ENCODE measurements at regions not wholly inside any gene's neighbourhood (a gene's known extent, or its start where the extent isn't known, plus 50 kb on each side); places are given as distances from the start of the nearest gene placed in this dataset.
"Not testable (repeated sequence)": the region's sequence is repeated elsewhere in the genome, so short reads cannot be mapped to it uniquely, and the experiment has no call there.

DNA sequence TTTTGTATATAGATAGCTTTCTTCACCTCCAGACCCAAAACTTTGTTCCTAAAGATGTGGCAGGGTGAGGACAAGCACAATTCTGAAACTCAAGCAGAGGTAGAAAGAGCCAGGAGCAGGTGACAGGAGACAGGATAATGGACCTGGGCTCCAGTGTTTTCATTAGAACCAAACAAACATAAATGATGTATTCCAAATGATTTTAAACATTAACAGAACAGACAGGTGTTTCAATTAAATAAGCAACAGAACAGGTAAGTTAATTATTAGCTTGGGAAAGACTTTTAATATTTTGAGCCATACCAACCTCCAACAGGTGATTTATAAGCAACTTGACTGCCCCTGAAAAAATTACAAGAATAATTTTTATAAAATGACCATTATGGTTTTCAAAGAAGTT is 459.4 kb upstream of the LCORL start:
- DNase-seq = no peak

DNA sequence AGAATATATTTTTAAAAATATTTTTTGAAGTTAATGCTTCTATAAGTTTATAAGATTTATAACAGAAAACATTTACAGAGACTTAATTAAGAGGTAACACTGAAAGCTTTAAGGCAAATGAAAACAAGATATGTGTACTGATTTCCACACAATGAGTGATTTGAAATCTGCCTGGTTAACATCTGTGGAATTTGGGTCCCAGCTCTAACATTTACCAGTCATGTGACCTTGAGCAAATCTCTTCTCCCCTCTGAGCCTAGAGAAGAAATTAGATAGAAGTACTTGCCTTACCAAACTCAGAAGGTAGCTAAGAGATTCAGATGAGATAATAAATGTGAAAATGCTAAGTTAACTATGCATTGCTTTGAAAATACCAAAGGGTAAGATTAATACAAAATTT is 458.8 kb upstream of the LCORL start:
- DNase-seq = no peak

DNA sequence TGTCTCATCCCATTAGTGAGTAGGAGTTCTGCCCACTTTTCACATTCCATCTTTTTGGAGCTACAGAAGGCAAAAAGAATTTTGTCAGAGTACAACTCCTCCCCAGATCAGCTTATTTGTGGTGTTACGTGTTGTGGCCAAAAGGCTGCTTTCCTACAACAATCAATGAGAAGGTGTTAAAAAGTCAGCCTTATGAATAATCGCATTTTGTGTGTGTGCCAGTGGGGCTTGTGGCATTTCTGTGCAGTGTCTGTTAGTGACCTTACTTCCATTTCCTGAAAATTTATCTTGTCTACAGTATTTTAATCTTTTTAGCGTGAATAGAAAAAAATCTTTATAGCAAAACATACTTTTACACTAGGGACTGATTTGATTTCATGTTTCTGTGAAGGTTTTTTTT is 458.3 kb upstream of the LCORL start:
- no peak for DNase-seq

DNA sequence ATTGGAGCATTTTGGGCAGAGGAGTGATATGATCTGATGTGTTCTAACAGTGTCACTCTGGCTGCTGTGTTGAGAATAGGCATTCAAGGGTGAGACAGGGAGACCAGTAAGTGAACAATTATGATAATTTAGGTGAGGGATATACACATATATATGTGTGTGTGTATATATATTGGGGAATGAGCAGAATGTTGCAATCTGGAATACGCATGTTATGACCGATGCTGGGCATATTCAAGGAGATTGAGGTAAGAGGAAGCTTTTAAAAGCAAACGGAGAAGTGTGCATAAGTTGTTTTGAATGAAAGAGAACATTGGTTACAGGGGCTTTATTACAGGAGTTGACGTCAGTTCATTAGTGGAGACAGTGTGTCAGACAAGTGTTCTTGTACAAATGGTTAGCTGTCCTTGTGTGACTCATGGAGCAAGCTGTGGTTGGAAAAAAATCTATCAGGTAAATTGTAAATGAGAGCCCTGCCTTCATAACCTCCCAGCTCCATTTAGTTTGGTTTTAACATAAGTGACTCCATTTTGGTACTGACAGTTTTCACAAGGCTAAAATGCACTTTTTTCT is 442.5 kb upstream of the LCORL start:
- no peak for DNase-seq

DNA sequence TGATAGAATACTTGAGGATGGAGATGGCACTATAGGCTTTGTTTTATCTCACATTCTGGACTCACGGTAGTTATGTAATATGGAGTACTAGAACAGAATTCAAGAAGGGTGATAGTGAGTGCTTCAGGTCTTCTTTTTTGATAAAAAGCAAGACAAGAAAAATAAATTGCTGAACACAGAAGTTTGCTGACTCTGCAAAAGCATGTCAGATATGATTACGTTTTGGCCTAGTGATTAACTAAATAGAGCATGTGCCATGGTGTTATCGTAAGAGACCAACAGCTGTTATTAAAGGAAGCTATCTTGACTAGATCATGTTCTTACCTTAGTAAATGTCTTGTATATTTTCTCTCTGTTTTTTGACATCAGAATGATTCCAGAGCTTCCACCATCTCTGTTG is 436.9 kb upstream of the LCORL start:
- no peak for DNase-seq

DNA sequence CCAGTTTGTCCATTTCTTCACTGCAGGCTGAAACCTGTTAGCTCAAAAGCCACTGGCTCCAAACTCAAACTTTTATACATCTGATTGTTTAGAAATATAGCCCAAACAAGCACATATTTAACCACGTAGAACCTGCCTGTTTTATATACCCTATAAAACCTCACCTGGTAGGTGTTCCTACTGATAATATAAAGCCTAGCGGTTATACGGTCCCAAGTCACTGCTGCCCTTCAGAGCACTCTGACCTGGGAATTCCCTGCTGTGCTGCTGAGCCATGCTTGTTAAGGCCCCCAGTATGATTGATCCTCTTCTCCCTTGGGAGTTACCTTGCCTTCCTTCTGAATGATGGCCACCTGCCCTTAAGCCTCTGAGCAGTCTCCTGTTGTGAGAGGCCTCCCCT is 432.8 kb upstream of the LCORL start:
- no peak for DNase-seq

DNA sequence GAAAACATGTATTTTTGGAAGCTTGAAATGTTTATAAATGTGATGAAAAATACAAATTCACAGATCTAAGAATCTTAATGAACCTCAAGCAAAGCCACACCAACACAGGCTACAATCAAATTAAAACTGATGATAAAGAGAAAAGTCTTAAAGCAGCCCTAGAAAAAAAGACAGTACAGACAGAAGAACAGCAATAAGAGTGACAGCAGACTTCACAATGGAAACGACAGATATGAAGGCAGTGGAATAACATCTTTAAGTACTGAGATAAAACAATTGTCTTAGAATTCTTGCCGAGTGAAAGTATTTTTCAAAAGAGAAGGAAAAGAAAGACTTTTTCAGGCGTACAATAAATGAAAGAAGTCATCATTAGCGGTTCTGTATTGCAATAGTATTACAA is 423.6 kb upstream of the LCORL start:
- DNase-seq = no peak

DNA sequence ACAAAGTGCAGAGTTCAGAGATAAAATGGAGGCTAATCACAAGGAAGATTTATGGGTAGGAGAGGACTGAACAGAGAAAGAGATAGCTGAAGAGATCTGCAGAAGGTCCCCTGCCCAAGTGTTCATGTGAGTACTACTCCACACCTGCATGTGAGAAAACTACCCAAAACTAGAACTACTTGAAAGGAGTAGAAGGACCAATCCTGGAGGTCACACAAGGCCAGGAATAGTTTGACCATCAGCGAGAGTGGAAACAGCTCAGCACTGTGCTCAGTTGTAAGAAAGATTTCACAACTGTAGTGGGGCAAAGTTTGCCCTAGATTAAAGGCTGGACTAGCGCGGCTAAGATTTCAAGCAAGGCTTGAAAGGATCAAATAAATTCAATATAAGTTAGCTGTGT is 422.7 kb upstream of the LCORL start:
- DNase-seq = no peak

DNA sequence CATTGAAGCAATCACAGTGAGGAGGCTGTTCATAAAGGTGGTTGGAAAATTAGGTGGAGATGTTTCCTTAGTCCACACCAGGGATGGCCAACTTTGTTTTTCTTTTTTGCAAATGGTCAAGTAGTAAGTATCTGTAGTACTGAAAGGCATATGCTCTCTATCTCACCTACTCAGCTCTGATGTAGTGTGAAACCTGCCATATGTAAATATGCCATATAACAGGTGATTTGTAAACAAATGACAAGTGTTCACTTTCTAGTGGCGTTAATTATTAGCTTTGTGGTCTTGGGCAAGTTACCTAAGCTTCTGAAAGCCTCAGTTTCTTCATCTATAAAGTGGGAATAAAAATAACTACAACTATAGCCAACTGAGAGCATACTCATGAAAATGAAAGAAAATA is 421.4 kb upstream of the LCORL start:
- no peak for DNase-seq

DNA sequence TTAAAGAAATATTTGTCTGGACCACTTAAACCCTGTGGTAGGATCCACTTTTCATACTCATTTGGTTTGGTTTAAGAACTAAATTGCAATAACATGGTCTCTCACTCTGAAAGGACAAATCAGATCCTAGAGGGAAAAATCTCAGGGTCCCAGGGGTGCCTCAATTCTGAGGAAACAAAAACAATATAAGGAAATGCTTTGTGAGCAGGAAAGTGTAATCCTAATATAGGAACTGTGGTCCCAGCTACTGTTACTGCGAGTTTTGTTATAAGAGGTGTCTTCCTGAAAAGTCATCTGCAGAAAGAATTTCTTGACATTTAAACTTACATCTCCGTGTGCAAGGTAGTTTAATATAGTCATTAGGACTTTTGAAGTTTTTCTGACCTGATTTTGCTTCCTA is 420.1 kb upstream of the LCORL start:
- no peak for DNase-seq

DNA sequence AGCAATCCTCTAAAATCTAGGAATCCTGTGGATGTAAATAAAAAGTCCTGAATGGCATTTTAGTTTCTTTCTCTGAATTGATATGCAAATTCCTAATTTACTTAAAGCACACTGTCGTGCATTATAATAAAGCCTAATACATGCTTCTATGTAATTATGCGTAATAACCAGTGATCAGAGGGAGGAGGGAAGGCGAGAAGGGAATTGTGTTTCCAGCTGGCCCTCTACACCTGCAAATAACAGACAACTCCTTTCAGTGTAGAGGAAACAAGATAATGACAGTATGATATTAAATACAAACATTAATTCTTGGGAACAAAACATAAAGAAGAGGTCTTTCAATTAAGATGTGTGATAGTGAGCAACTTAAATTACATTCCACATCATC is 419.6 kb upstream of the LCORL start:
- DNase-seq = no peak

DNA sequence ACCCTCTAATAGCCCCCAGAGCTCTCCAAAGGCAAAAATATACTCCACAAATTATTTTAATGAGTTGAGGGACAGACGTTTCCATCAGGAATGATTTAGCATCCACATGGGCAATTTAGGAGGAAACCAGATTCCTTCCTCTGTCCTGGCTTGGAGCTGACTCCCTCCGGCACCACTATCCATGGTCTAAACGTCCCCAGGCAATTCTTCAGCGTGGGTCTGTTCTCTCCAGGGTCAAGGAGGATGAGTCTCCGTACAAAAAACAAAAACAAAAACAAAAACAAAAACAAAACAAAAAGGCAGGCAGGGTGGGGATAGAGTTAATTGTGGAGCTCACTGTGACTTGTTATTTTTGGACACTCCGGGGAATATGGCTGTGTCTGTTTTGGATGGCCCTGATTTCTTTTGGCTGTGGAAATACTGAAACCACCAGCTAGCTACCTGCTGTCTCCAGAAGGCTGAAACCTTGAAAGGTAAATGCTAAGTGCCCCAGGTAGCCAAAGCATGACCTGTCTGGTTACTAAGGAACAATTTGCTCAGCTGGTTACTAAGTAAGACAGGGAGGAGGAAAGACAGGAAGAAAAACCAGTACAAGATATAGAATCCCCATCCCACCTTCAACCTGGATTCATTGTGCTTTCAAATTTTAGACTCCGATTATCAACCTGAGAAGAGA is 419.1 kb upstream of the LCORL start:
- DNase-seq = no peak

DNA sequence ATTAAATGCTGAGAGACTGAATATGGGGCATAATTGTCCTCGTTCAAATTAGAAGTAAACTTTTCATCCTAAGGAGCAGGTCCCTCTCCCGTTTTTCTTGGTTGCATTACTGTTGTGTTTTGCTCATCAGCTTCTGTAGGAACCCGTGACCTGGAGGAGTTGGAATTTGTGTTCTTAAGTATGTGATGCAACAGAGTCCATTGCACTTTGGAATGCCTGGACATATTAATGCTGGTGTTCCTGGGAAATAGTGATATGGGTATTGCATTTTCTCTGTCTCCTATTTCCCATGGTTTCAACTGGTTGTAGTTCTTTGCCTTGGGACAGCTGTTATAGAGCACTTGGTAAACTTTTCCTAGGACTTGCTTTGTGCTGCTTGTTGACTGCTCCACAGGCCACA is 417.8 kb upstream of the LCORL start:
- DNase-seq = no peak

DNA sequence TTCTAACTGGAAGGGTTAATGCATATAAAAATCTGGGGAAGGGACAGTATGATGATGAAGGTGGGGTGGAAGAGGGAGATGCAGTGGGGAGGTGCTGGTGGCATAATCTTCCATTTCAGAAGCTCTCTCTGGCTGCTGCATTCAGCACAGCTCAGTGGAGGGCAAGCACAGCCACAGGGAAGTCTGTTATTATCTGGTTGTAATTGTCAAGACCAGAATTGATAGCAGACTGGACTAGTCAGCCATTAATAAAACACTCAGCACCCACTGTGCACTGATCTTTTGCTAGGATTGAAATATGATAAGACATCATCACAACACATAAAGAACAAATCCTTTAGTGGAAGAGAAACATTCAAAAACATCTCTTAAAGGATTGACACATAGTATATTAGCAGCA is 414.2 kb upstream of the LCORL start:
- DNase-seq = no peak

DNA sequence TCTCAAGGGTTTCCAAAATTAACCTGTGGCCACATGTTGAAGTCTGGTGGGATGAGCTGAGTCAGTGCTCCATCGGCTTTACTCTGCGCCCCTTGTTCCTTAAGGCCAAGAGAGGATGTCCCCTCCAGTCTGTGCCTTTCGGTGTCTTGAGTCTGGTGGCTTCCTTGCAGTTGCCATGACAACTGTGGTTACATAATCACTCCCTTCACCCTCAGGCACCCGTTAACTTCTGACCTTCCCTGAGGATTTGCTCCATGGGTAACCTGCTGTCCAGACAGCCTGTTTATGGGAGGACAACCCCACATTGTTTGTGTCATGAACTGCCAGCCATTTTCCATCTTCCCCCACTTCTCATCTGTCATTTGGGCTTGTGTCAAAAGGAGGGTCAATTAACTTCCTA is 401.1 kb upstream of the LCORL start:
- DNase-seq = no peak

DNA sequence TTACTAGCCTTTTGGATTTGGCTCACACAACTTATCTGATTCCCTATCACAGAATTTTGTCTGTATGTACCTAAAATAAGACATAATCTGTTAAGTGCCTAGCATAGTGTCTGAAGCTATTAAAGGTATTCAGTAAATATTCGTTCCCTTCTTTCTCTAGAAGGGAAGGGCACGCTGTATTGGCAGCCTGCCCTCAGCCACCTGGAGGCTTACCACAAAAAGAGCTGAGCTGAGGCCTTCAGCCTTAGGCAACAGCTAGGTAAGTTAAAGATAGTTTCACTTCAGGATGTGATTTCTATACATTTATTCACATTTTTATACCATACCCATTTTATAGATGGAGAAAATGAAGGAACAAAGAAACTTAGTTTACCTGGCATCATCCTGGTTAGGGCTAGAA is 400.0 kb upstream of the LCORL start:
- no peak for DNase-seq

DNA sequence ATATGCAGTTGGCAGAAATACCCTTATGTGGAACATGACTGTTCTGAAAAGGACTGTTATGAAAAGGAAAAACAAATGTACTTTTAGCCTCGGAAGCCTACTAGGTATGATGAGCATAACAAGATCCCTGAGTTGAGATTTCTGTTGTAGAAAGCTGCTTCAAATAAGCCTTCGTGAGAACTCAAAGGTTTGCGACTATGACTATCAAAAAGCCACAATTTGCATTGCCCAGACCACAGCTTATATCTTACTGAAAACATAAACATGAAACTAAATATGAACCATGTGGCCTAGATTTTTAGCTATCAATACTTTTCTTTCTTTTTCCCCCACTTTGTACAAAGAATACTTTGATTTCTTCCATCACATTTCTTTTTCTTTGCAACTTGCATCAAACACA is 398.2 kb upstream of the LCORL start:
- no peak for DNase-seq

DNA sequence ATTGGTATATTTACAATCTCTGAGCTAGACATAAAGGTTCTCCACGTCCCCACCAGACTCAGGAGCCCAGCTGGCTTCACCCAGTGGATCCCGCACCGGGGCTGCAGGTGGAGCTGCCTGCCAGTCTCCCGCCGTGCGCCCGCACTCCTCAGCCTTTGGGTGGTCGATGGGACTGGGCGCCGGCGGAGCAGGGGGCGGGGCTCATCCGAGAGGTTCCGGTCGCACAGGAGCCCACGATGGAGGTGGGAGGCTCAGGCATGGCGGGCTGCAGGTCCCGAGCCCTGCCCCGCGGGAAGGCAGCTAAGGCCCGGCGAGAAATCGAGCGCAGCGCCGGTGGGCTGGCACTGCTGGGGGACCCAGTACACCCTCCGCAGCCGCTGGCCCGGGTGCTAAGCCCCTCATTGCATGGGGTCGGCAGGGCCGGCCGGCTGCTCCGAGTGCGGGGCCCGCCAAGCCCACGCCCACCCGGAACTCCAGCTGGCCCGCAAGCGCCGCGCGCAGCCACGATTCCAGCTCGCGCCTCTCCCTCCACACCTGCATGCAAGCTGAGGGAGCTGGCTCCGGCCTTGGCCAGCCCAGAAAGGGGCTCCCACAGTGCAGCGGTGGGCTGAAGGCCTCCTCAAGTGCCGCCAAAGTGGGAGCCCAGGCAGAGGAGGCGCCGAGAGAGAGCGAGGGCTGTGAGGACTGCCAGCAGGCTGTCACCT is 396.8 kb upstream of the LCORL start:
- not testable (repeated sequence) for DNase-seq

DNA sequence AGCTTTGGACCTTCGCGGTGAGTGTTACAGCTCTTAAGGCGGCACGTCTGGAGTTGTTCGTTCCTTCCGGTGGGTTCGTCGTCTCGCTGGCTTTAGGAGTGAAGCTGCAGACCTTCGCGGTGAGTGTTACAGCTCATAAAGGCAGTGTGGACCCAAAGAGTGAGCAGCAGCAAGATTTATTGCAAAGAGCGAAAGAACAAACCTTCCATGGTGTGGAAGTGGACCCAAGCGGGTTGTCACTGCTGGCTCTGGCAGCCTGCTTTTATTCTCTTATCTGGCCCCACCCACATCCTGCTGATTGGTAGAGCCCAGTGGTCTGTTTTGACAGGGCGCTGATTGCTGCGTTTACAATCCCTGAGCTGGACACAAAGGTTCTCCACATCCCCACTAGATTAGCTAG is 396.1 kb upstream of the LCORL start:
- DNase-seq = not testable (repeated sequence)

DNA sequence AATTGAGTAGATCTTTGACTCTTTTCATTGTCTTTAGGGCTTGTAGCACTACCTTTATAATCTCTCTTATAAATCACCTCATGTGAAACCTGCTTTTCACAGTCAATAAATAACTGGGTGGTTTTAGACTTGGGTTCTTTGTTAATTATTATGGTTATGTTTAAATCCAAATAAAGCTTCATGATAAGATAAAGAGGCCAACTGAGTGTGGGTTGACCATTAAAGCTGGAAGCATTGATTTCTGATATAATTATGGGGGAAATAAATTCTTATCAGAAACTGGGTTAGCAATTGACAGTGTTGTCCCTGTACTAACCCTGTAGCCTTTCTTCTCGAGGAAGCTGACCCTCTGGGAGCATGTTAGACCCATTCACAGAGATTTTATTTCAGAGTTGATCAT is 384.7 kb upstream of the LCORL start:
- DNase-seq = no peak

DNA sequence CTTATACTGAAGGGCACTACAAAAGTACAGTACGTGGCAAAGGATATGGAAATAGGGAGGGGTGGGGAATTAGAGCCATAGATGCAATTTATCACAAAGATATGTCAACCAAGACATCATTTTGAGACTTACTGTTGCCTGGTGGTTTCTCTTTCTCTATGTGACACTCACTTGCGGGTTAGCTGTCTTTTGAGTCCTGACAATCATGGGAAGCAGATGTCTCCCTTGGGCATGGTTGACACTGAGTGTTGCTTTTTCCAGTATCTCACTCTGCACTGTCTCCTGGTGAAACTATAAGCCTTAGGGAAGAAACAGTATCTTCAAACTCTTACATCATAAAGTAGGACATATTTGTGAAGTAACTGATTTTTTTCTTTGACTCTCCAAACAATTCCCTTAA is 383.5 kb upstream of the LCORL start:
- no peak for DNase-seq

DNA sequence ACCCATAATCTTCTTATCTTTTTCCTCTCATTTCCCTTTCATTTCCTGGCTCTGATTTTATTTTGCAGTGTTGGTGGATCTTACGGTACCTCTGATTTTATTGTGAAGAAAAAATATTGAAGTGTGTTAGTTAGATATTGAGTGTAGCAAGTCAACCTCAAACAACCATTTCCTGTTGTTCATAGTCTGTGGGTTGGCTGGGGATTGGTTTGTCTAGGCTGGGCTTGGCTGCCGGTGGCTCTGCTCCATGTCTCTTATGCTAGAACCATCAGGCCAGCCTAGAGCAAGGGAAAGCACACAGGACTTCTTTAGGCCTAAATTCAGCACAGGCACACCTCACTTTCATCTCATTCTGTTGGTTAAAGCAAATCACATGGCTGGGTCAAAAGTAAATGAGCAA is 383.1 kb upstream of the LCORL start:
- no peak for DNase-seq

DNA sequence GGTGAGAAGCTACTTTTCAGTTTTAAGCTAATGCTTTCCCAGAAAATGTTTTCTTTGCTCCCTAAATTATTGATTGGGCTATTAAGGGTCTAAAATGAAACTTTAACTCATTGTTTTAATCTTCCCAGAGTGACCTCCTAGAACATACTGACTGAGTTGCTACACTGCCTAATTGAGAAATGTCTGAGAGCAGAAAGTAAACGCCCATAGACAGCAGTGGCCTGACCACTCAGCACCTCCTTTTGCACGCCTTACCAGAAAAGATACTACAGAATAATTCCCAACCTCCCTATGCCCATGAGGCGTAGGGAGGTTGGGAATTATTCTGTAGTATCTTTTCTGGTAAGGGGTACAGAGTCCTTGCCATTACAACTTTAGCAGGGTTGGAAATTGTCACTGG is 381.8 kb upstream of the LCORL start:
- no peak for DNase-seq

DNA sequence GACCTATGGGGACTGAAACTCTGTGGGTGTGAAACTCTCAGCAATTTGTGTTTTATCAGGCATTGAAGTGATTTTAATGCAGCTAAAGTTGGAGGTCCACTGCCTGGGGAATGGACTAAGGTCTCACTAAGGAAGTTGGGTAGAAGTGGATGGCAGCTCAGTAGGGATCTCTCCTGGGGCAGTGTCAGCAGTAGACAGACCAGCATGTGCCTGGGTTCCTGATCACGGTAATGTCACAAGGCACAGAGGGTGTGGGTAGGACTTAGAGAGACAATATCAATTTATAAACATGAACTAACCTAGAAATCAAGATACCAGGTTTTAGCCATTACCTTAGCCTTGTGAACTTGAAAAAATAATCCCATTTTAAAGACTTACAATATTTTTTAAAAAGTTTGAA is 380.3 kb upstream of the LCORL start:
- DNase-seq = no peak

DNA sequence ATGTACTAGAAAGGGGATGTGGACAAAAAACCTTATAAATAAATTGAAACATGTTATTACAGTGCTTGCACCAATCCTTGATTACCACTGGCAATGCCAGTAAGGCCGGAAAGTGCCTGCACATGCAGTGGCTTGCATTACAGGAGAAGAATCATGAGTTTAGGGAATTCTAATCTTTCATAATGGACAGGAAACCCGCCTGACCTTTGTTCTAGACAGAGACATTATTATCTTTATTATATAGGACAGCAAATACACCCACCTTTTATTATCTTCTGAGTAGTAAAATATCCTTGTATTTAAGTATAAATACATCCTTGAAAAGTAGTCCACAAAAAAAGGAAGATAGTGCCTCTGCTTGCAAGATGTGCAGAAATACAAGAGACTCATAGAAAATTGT is 379.9 kb upstream of the LCORL start:
- DNase-seq = no peak
